Cardiac muscle cell (in vitro differentiated cells and primary cell): ENCODE measurements at regions not wholly inside any gene's neighbourhood (a gene's known extent, or its start where the extent isn't known, plus 50 kb on each side); places are given as distances from the start of the nearest gene placed in this dataset.

ENCODE experiments used
- DNase-seq, 2 donors: peaks; one replicate each; pipeline versions ENCODE4 v3.0.0 to v3.0.0-alpha.2; 2010 to 2017; ENCODE audit warnings: low read depth in 1 of 2, low spot score in 1 of 2
- H3K27ac ChIP-seq: fragments of 200-600 bp; sonication (generic); 2 replicates; pipeline ENCODE4 v1.5.1; 2016
- H3K27me3 ChIP-seq: fragments of 200-600 bp; sonication (generic); 2 replicates; pipeline ENCODE4 v1.6.0; 2016; ENCODE audit warnings: control low read depth
- H3K36me3 ChIP-seq: fragments of 200-600 bp; sonication (generic); 2 replicates; pipeline ENCODE4 v1.5.1; 2016; ENCODE audit warnings: control low read depth
- H3K4me1 ChIP-seq: fragments of 200-600 bp; sonication (generic); 2 replicates; pipeline ENCODE4 v1.8.1; 2017; ENCODE audit warnings: low read depth, mild to moderate bottlenecking, mixed run types
- H3K4me3 ChIP-seq: fragments of 200-600 bp; sonication (generic); 2 replicates; pipeline ENCODE4 v1.5.1; 2016; ENCODE audit warnings: mild to moderate bottlenecking
- H3K9me3 ChIP-seq: fragments of 200-600 bp; sonication (generic); 2 replicates; pipeline ENCODE4 v1.5.1; 2017; ENCODE audit warnings: low read depth, mild to moderate bottlenecking, control low read depth
- CTCF ChIP-seq: IDR thresholded peaks from 2 replicates; pipeline ENCODE4 v1.5.1; 2012; ENCODE audit warnings: low read depth, mild to moderate bottlenecking, low read length

- no peak for TF ChIP-seq CTCF
- Histone ChIP-seq H3K4me1 (peaks cover 48% of the 10 kb centered on the region), H3K4me3 (no peak overlapping the region), H3K27me3 (no peaks in the 10 kb centered on the region), H3K36me3 (no peaks in the 10 kb centered on the region), H3K9me3 (no peaks in the 10 kb centered on the region), H3K27ac (peak overlapping the region; percentile 96)
- DNase-seq, result peak in 1 of 2 donors; percentile 12
These were observed 178.8 kb upstream of the IL12B start for GRCh38 chr5:159509002-159509660.

- Histone ChIP-seq H3K4me1 (peaks cover 49% of the 10 kb centered on the region), H3K27me3 (no peaks in the 10 kb centered on the region), H3K36me3 (no peaks in the 10 kb centered on the region), H3K4me3 (no peak overlapping the region), H3K9me3 (no peaks in the 10 kb centered on the region), H3K27ac (peak overlapping the region; percentile 96)
- peak; percentile 5 for TF ChIP-seq CTCF
- peak; percentile 85 to 96 for DNase-seq
These were observed 180.0 kb upstream of the IL12B start for GRCh38 chr5:159510282-159510681.

- H3K36me3 ChIP-seq, result no peaks in the 10 kb centered on the region
- H3K4me3 ChIP-seq, result no peak overlapping the region
- no peaks in the 10 kb centered on the region for H3K9me3 ChIP-seq
- no peak for DNase-seq
- no peak overlapping the region for H3K27ac ChIP-seq
- TF ChIP-seq CTCF, result no peak
- peaks cover 45% of the 10 kb centered on the region for H3K4me1 ChIP-seq
- no peaks in the 10 kb centered on the region for H3K27me3 ChIP-seq
These were observed 181.3 kb upstream of the IL12B start for GRCh38 chr5:159511570-159511969.

- H3K4me3 ChIP-seq, result no peak overlapping the region
- DNase-seq, result no peak
- H3K9me3 ChIP-seq, result no peaks in the 10 kb centered on the region
- no peak for TF ChIP-seq CTCF
- no peaks in the 10 kb centered on the region for H3K36me3 ChIP-seq
- no peaks in the 10 kb centered on the region for H3K27me3 ChIP-seq
- peaks cover 45% of the 10 kb centered on the region for H3K4me1 ChIP-seq
- no peak overlapping the region for H3K27ac ChIP-seq
These were observed 181.8 kb upstream of the IL12B start for GRCh38 chr5:159512064-159512463.

DNA sequence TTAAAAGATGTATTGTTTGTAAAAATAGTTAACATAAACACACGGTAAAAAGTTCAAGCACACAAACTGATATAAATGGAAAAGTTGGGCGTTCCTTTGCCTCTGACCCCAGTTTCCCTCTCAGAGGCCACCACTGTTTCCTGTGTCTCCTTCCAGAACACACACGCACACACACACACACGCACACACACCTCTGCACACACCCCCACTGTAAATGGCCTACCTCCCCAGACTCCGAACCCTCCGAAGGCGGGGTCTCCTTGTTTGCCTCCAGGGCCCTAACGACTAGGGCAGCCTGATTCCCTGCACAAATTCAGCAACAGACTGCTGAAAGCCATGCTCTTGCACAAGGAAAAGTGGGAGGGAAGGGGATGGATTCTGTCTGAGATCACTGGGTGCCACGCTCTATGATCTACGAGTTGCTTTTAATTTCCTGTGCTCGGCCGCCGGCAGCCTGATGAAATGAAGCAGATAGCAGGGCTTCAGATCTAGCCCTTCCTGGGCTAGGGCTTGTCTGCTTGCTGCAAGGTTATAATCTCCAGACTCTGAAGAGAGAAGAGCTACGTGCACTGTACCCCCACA, 184.0 kb upstream of the IL12B start:
- TF ChIP-seq CTCF, result no peak
- H3K4me1 ChIP-seq, result peaks cover 26% of the 10 kb centered on the region
- peak overlapping the region; percentile 52 for H3K27ac ChIP-seq
- no peaks in the 10 kb centered on the region for H3K9me3 ChIP-seq
- no peak overlapping the region for H3K4me3 ChIP-seq
- DNase-seq, result peak; percentile 30 to 46
- H3K36me3 ChIP-seq, result no peaks in the 10 kb centered on the region
- H3K27me3 ChIP-seq, result no peaks in the 10 kb centered on the region
